ENCODE measurements at regions not wholly inside any gene's neighbourhood (a gene's known extent, or its start where the extent isn't known, plus 50 kb on each side); places are given as distances from the start of the nearest gene placed in this dataset.

- no peak for DNase-seq (ENCODE audit: low read depth)
- no peak for TF ChIP-seq CTCF (IDR thresholded peaks at IDR 0.05; ENCODE audit: low read depth, low read length, missing control alignments)
- H3K4me3 ChIP-seq (ENCODE audit: low read depth, low read length) = no peak overlapping the region
Observed at GRCh38 chr10:109706026-109706560, 217.2 kb downstream of the XPNPEP1 start.

- no peak overlapping the region for H3K4me3 ChIP-seq (ENCODE audit: low read depth, low read length)
- TF ChIP-seq CTCF (IDR thresholded peaks at IDR 0.05; ENCODE audit: low read depth, low read length, missing control alignments) = no peak
- DNase-seq (ENCODE audit: low read depth) = no peak
Observed at GRCh38 chr10:109701633-109702215, 221.6 kb downstream of the XPNPEP1 start.

GRCh38 chr10:109698882-109699664 lies 224.2 kb downstream of the XPNPEP1 start:
- TF ChIP-seq CTCF (IDR thresholded peaks at IDR 0.05; ENCODE audit: low read depth, low read length, missing control alignments) = no peak
- no peak for DNase-seq (ENCODE audit: low read depth)
- no peak overlapping the region for H3K4me3 ChIP-seq (ENCODE audit: low read depth, low read length)

GRCh38 chr10:109698086-109698485 lies 225.2 kb downstream of the XPNPEP1 start:
- no peak for TF ChIP-seq CTCF (IDR thresholded peaks at IDR 0.05; ENCODE audit: low read depth, low read length, missing control alignments)
- no peak overlapping the region for H3K4me3 ChIP-seq (ENCODE audit: low read depth, low read length)
- no peak for DNase-seq (ENCODE audit: low read depth)

GRCh38 chr10:109696981-109697775 lies 226.1 kb downstream of the XPNPEP1 start:
- TF ChIP-seq CTCF (IDR thresholded peaks at IDR 0.05; ENCODE audit: low read depth, low read length, missing control alignments) = no peak
- DNase-seq (ENCODE audit: low read depth) = no peak
- H3K4me3 ChIP-seq (ENCODE audit: low read depth, low read length) = no peak overlapping the region

GRCh38 chr10:109696462-109696861 lies 226.8 kb downstream of the XPNPEP1 start:
- no peak for TF ChIP-seq CTCF (IDR thresholded peaks at IDR 0.05; ENCODE audit: low read depth, low read length, missing control alignments)
- DNase-seq (ENCODE audit: low read depth) = no peak
- no peak overlapping the region for H3K4me3 ChIP-seq (ENCODE audit: low read depth, low read length)
